ENCODE measurements at regions not wholly inside any gene's neighbourhood (a gene's known extent, or its start where the extent isn't known, plus 50 kb on each side); places are given as distances from the start of the nearest gene placed in this dataset.

- TF ChIP-seq CTCF (IDR thresholded peaks at IDR 0.05) = no peak
- TF ChIP-seq POLR2A (IDR thresholded peaks at IDR 0.05) = no peak
Measured at GRCh38 chr5:142486020-142486419, 161.2 kb upstream of the SPRY4 start.

Measured in lower leg skin (tissue), 3 donors.